ENCODE measurements at regions not wholly inside any gene's neighbourhood (a gene's known extent, or its start where the extent isn't known, plus 50 kb on each side); places are given as distances from the start of the nearest gene placed in this dataset.

GRCh38 chr13:47299304-47299703, 402.5 kb upstream of the HTR2A start:
- intact Hi-C loops (cut with micrococcal nuclease) = no loop called here
- ATAC-seq (ENCODE audit: low read depth) (peak; percentile 32; the same call in 1 of the 2 replicates), DNase-seq (peak; percentile 47)
- Histone ChIP-seq H3K18ac (ENCODE audit: low read depth, low read length) (no peak overlapping the region), H4K5ac (ENCODE audit: low read depth, low read length) (no peak overlapping the region), H2BK120ac (ENCODE audit: low read depth, low read length) (no peak overlapping the region), H4K20me1 (ENCODE audit: insufficient read depth, low read length) (no peaks in the 10 kb centered on the region), H2BK20ac (ENCODE audit: low read depth, low read length) (no peak overlapping the region), H3K23ac (ENCODE audit: low read depth, low read length) (no peak overlapping the region), H3K9me3 (ENCODE audit: control insufficient read depth, insufficient read depth, low read length) (no peaks in the 10 kb centered on the region), H2AK5ac (ENCODE audit: low read depth, low read length) (no peak overlapping the region), H3K9ac (ENCODE audit: low read depth, low read length) (no peak overlapping the region), H3K36me3 (ENCODE audit: control insufficient read depth, insufficient read depth, low read length) (no peaks in the 10 kb centered on the region), H3K4ac (ENCODE audit: low read depth, low read length) (no peak overlapping the region), H2BK15ac (ENCODE audit: low read depth, low read length) (no peak overlapping the region), H3K79me1 (ENCODE audit: low read depth in 1 of 2, low read length in 2 of 2) (no peaks in the 10 kb centered on the region), H3K9me1 (ENCODE audit: insufficient read depth, low read length) (peaks cover 2% of the 10 kb centered on the region; the same call in 1 of the 2 replicates), H3K27me3 (ENCODE audit: control insufficient read depth, insufficient read depth, low read length) (no peaks in the 10 kb centered on the region), H3K4me1 (ENCODE audit: control insufficient read depth, insufficient read depth, low read length) (peaks cover 1% of the 10 kb centered on the region; the same call in 1 of the 2 replicates), H2AK9ac (replicated peaks; ENCODE audit: low read depth, low read length, poor library complexity) (no peak overlapping the region), H3K56ac (ENCODE audit: extremely low read depth, insufficient read depth, low read length) (no peak overlapping the region), H2AFZ (replicated peaks; ENCODE audit: low read length, poor library complexity) (no peak overlapping the region), H3K14ac (replicated peaks; ENCODE audit: low read depth, low read length) (no peak overlapping the region), H3K4me2 (ENCODE audit: low read depth, low read length) (no peak overlapping the region), H4K91ac (ENCODE audit: insufficient read depth, low read depth, low read length) (no peak overlapping the region), H4K8ac (ENCODE audit: low read depth in 2 of 2, low read length in 2 of 2) (no peak overlapping the region), H3K27ac (ENCODE audit: insufficient read depth, low read length) (no peak overlapping the region), H2BK5ac (ENCODE audit: low read depth, low read length, poor library complexity, severe bottlenecking) (no peak overlapping the region), H3K4me3 (ENCODE audit: insufficient read depth, low read depth, low read length) (no peak overlapping the region)
- in situ Hi-C loops (cut with MboI; ENCODE audit: low sequenced_read_pairs) = no loop called here
- ChIA-PET POLR2A (ENCODE audit: unreplicated experiment) (no interaction called here), CTCF (interaction anchor here (0.6 kb wide), 1 partner anchor 92 kb away, joined by 3 read pairs; no protein-coding TSS in a partner anchor)
- no peak for TF ChIP-seq ELK1 (IDR thresholded peaks at IDR 0.05; ENCODE audit: borderline replicate concordance, low read depth, low read length)
- TF ChIP-seq MXI1 (IDR thresholded peaks at IDR 0.05; ENCODE audit: borderline replicate concordance, low read depth, low read length) = no peak
- TF ChIP-seq CTCF (conservative IDR thresholded peaks at IDR 0.05; ENCODE audit: low read depth, low read length) = no peak
- dilution Hi-C loops (cut with HindIII; ENCODE audit: low sequenced_read_pairs, unreplicated experiment) = no loop called here
- no TSS peak for BruUV-seq (replicated peaks)
